ENCODE measurements at regions not wholly inside any gene's neighbourhood (a gene's known extent, or its start where the extent isn't known, plus 50 kb on each side); places are given as distances from the start of the nearest gene placed in this dataset.

- TF ChIP-seq, protein P1, sequence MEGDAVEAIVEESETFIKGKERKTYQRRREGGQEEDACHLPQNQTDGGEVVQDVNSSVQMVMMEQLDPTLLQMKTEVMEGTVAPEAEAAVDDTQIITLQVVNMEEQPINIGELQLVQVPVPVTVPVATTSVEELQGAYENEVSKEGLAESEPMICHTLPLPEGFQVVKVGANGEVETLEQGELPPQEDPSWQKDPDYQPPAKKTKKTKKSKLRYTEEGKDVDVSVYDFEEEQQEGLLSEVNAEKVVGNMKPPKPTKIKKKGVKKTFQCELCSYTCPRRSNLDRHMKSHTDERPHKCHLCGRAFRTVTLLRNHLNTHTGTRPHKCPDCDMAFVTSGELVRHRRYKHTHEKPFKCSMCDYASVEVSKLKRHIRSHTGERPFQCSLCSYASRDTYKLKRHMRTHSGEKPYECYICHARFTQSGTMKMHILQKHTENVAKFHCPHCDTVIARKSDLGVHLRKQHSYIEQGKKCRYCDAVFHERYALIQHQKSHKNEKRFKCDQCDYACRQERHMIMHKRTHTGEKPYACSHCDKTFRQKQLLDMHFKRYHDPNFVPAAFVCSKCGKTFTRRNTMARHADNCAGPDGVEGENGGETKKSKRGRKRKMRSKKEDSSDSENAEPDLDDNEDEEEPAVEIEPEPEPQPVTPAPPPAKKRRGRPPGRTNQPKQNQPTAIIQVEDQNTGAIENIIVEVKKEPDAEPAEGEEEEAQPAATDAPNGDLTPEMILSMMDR (optimal IDR thresholded peaks at IDR 0.05 in 1 of 3, IDR thresholded peaks at IDR 0.05 in 1 of 3, conservative IDR thresholded peaks at IDR 0.05 in 1 of 3; ENCODE audit: extremely low read depth in 1 of 3, insufficient read depth in 2 of 3, low read length in 3 of 3), result no peak
- no peak for TF ChIP-seq EZH2 (IDR thresholded peaks at IDR 0.05; ENCODE audit: low read length)
Measured at GRCh38 chr2:234640657-234641056, 143.8 kb upstream of the ARL4C start.

Data from keratinocyte (primary cell).